ENCODE measurements at regions not wholly inside any gene's neighbourhood (a gene's known extent, or its start where the extent isn't known, plus 50 kb on each side); places are given as distances from the start of the nearest gene placed in this dataset.

DNA sequence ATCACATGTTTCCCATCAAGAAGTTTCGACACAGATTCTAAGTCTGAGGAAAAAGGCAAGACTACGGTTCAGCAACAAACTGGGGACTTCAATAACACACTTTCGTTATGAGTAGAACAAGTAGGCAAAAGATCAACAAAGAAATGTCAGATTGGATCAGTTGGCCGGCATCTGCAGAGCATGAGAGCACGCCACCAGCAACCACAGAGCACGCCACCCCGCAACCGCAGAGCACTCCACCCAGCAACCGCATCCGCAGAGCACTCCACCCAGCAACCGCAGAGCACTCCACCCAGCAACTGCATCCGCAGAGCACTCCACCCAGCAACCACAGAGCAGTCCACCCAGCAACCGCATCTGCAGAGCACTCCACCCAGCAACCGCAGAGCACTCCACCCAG lies 89.7 kb upstream of the FAM20C start:
- TF ChIP-seq, protein P1, sequence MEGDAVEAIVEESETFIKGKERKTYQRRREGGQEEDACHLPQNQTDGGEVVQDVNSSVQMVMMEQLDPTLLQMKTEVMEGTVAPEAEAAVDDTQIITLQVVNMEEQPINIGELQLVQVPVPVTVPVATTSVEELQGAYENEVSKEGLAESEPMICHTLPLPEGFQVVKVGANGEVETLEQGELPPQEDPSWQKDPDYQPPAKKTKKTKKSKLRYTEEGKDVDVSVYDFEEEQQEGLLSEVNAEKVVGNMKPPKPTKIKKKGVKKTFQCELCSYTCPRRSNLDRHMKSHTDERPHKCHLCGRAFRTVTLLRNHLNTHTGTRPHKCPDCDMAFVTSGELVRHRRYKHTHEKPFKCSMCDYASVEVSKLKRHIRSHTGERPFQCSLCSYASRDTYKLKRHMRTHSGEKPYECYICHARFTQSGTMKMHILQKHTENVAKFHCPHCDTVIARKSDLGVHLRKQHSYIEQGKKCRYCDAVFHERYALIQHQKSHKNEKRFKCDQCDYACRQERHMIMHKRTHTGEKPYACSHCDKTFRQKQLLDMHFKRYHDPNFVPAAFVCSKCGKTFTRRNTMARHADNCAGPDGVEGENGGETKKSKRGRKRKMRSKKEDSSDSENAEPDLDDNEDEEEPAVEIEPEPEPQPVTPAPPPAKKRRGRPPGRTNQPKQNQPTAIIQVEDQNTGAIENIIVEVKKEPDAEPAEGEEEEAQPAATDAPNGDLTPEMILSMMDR (IDR thresholded peaks at IDR 0.05) = no peak
- TF ChIP-seq POLR2A (IDR thresholded peaks at IDR 0.05) = no peak
